Mammary epithelial cell (primary cell): ENCODE measurements at regions not wholly inside any gene's neighbourhood (a gene's known extent, or its start where the extent isn't known, plus 50 kb on each side); places are given as distances from the start of the nearest gene placed in this dataset.

Experiments used
- CTCF ChIP-seq, 2 donors: IDR thresholded peaks in 1 of 2; conservative IDR thresholded peaks in 1 of 2; 2 replicates each; pipeline ENCODE4 v1.5.1; 2011 to 2012; ENCODE audit warnings: inconsistent platforms in 2 of 2, low read length in 2 of 2, mild to moderate bottlenecking in 2 of 2, control low read depth in 1 of 2, low read depth in 1 of 2; ENCODE audit not compliant: insufficient read depth in 1 of 2; ENCODE audit errors: extremely low read depth in 1 of 2
- EZH2 ChIP-seq: IDR thresholded peaks from 2 replicates; pipeline ENCODE4 v1.6.1; 2012; ENCODE audit warnings: low read length, inconsistent platforms, borderline replicate concordance

GRCh38 chr13:91020461-91021034 lies 326.9 kb upstream of the MIR17HG start:
- no peak for TF ChIP-seq CTCF (conservative IDR thresholded peaks at IDR 0.05 in 1 of 2, IDR thresholded peaks at IDR 0.05 in 1 of 2; ENCODE audit: extremely low read depth in 1 of 2, insufficient read depth in 1 of 2, low read depth in 1 of 2, low read length in 2 of 2)
- TF ChIP-seq EZH2: no peak
